ENCODE measurements at regions not wholly inside any gene's neighbourhood (a gene's known extent, or its start where the extent isn't known, plus 50 kb on each side); places are given as distances from the start of the nearest gene placed in this dataset.
A peak's percentile ranks its signal among the peaks of the same experiment; 100 is the strongest.

DNA sequence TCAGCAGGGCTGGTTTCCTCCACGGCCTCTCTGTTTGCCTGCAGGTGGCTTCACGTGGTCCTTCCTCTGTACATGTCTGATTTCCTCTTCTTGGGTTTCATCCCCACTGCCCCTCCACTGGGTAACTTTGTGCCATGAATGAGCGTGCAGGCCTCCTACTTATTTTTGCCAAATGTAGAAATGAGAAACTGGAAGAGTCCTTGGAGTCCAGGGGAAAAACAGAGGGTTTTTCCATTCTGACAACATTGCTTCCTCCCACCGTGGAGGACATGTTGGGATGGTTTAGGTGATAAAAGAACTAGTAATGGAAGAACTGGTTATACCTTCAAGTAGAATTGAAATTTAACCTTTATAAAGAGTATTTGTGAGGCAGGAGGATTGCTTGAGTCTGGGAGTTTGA is 699.5 kb downstream of the QKI start:
- 87% methylated on average over 4 of the region's 4 CpGs for WGBS
- Histone ChIP-seq H3K4me1 (peaks cover 6 to 10% (median 8%) of the 10 kb centered on the region in 4 donors), H3K27me3 (peaks cover 0 to 8% (median 0%) of the 10 kb centered on the region in 4 donors), H3K9me3 (no peaks in the 10 kb centered on the region), H3K27ac (replicated peaks in 1 of 4) (no peak overlapping the region), H3K36me3 (no peaks in the 10 kb centered on the region), H3K4me3 (no peak overlapping the region)
- TF ChIP-seq POLR2AphosphoS5 (IDR thresholded peaks at IDR 0.05): no peak
- no peak for TF ChIP-seq POLR2A (IDR thresholded peaks at IDR 0.05; ENCODE audit: low read depth)
- TF ChIP-seq EP300 (IDR thresholded peaks at IDR 0.05): no peak
- TF ChIP-seq, protein P1, sequence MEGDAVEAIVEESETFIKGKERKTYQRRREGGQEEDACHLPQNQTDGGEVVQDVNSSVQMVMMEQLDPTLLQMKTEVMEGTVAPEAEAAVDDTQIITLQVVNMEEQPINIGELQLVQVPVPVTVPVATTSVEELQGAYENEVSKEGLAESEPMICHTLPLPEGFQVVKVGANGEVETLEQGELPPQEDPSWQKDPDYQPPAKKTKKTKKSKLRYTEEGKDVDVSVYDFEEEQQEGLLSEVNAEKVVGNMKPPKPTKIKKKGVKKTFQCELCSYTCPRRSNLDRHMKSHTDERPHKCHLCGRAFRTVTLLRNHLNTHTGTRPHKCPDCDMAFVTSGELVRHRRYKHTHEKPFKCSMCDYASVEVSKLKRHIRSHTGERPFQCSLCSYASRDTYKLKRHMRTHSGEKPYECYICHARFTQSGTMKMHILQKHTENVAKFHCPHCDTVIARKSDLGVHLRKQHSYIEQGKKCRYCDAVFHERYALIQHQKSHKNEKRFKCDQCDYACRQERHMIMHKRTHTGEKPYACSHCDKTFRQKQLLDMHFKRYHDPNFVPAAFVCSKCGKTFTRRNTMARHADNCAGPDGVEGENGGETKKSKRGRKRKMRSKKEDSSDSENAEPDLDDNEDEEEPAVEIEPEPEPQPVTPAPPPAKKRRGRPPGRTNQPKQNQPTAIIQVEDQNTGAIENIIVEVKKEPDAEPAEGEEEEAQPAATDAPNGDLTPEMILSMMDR (IDR thresholded peaks at IDR 0.05): no peak
- DNase-seq (ENCODE audit: extremely low spot score): no peak
- intact Hi-C loops (cut with DNase I): no loop called here

DNA sequence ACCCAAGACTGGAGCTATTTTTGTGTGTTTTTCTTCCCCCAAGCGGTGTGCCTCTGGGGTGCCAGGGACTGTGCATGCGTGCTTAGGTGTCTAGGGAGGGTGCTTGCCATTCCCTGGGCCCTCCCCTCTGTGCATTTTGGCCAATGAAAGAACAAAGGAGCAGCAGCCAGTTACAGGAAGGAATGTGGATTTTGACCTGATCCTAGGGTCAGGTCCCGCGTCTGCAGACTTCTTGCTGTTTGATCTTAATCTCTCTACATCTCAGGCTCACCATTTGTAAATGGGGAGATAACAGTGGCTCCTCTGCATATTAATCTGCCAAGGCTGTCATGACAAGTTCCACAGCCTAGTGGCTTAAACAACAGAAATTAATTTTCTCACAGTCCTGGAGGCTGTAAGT is 699.1 kb downstream of the QKI start:
- Histone ChIP-seq H3K4me3 (no peak overlapping the region), H3K4me1 (peaks cover 9 to 10% (median 10%) of the 10 kb centered on the region in 4 donors), H3K9me3 (no peaks in the 10 kb centered on the region), H3K36me3 (no peaks in the 10 kb centered on the region), H3K27ac (replicated peaks in 1 of 4) (no peak overlapping the region), H3K27me3 (peaks cover 0 to 8% (median 0%) of the 10 kb centered on the region in 4 donors)
- TF ChIP-seq, protein P1 (IDR thresholded peaks at IDR 0.05): no peak
- TF ChIP-seq EP300 (IDR thresholded peaks at IDR 0.05) (no peak), POLR2AphosphoS5 (IDR thresholded peaks at IDR 0.05) (no peak), POLR2A (IDR thresholded peaks at IDR 0.05; ENCODE audit: low read depth) (no peak)
- WGBS: 88% methylated on average over 4 of the region's 4 CpGs
- no peak for DNase-seq (ENCODE audit: extremely low spot score)
- intact Hi-C loops (cut with DNase I): no loop called here

- Histone ChIP-seq H3K9me3 (no peaks in the 10 kb centered on the region), H3K36me3 (no peaks in the 10 kb centered on the region), H3K27ac (replicated peaks in 1 of 4) (peak overlapping the region in 3 of 4 donors; percentile 35 to 48 (median 44)), H3K4me1 (peaks cover 9 to 13% (median 12%) of the 10 kb centered on the region in 4 donors), H3K4me3 (peak overlapping the region in 1 of 4 donors; percentile 14), H3K27me3 (peaks cover 0 to 11% (median 0%) of the 10 kb centered on the region in 4 donors)
- intact Hi-C loops (cut with DNase I): loop anchor here (10.0 kb wide), 1 partner anchor 685 kb away; no protein-coding TSS in a partner anchor
- DNase-seq (ENCODE audit: extremely low spot score): no peak
- TF ChIP-seq, protein P1 (IDR thresholded peaks at IDR 0.05): peak in 2 of 3 experiments; percentile 37 to 48
- no peak for TF ChIP-seq POLR2A (IDR thresholded peaks at IDR 0.05; ENCODE audit: low read depth)
- 41% methylated on average over 6 of the region's 6 CpGs for WGBS
Observed at GRCh38 chr6:164109770-164110140, 695.2 kb downstream of the QKI start.

GRCh38 chr6:164108869-164109769 is 694.6 kb downstream of the QKI start:
- Histone ChIP-seq H3K4me1 (peaks cover 9 to 13% (median 12%) of the 10 kb centered on the region in 4 donors), H3K4me3 (peak overlapping the region in 2 of 4 donors; percentile 14), H3K9me3 (no peaks in the 10 kb centered on the region), H3K27me3 (peaks cover 0 to 11% (median 0%) of the 10 kb centered on the region in 4 donors), H3K36me3 (no peaks in the 10 kb centered on the region), H3K27ac (replicated peaks in 1 of 4) (peak overlapping the region; percentile 31 to 48 (median 40))
- intact Hi-C loops (cut with DNase I): loop anchor here (10.0 kb wide), 1 partner anchor 684 kb away; no protein-coding TSS in a partner anchor
- TF ChIP-seq EP300 (IDR thresholded peaks at IDR 0.05) (no peak), POLR2AphosphoS5 (IDR thresholded peaks at IDR 0.05) (peak; percentile 13 to 32)
- DNase-seq (ENCODE audit: extremely low spot score): no peak
- WGBS: 65% methylated on average over 20 of the region's 20 CpGs

GRCh38 chr6:164108092-164108491 is 693.6 kb downstream of the QKI start:
- Histone ChIP-seq H3K9me3 (no peaks in the 10 kb centered on the region), H3K4me3 (no peak overlapping the region), H3K27ac (replicated peaks in 1 of 4) (no peak overlapping the region), H3K4me1 (peaks cover 9 to 13% (median 12%) of the 10 kb centered on the region in 4 donors), H3K36me3 (no peaks in the 10 kb centered on the region), H3K27me3 (peaks cover 0 to 11% (median 0%) of the 10 kb centered on the region in 4 donors)
- no peak for TF ChIP-seq POLR2A (IDR thresholded peaks at IDR 0.05; ENCODE audit: low read depth)
- TF ChIP-seq, protein P1 (IDR thresholded peaks at IDR 0.05): no peak
- no peak for TF ChIP-seq EP300 (IDR thresholded peaks at IDR 0.05)
- TF ChIP-seq POLR2AphosphoS5 (IDR thresholded peaks at IDR 0.05): no peak
- intact Hi-C loops (cut with DNase I): loop anchor here (10.0 kb wide), 1 partner anchor 683 kb away; no protein-coding TSS in a partner anchor
- WGBS: 94% methylated on average over 4 of the region's 4 CpGs
- no peak for DNase-seq (ENCODE audit: extremely low spot score)

Data from esophagus muscularis mucosa (tissue), 4 donors.